ENCODE measurements at regions not wholly inside any gene's neighbourhood (a gene's known extent, or its start where the extent isn't known, plus 50 kb on each side); places are given as distances from the start of the nearest gene placed in this dataset.

- in situ Hi-C loops (cut with MboI; ENCODE audit: low pct_unique_long_range_greater_than_20kb, low sequenced_read_pairs, unreplicated experiment): no loop called here
- no peak for DNase-seq (ENCODE audit: low spot score)
- no peak for TF ChIP-seq CTCF (IDR thresholded peaks at IDR 0.05; ENCODE audit: extremely low read depth, insufficient read depth, missing control alignments)
Observed at GRCh38 chr12:39240587-39240986, 202.3 kb downstream of the KIF21A start.

GRCh38 chr12:39239490-39240486 lies 203.1 kb downstream of the KIF21A start:
- no peak for DNase-seq (ENCODE audit: low spot score)
- no peak for TF ChIP-seq CTCF (IDR thresholded peaks at IDR 0.05; ENCODE audit: extremely low read depth, insufficient read depth, missing control alignments)
- in situ Hi-C loops (cut with MboI; ENCODE audit: low pct_unique_long_range_greater_than_20kb, low sequenced_read_pairs, unreplicated experiment): no loop called here

- TF ChIP-seq CTCF (IDR thresholded peaks at IDR 0.05; ENCODE audit: extremely low read depth, insufficient read depth, missing control alignments): no peak
- in situ Hi-C loops (cut with MboI; ENCODE audit: low pct_unique_long_range_greater_than_20kb, low sequenced_read_pairs, unreplicated experiment): no loop called here
- DNase-seq (ENCODE audit: low spot score): no peak
Observed at GRCh38 chr12:39237004-39237403, 205.9 kb downstream of the KIF21A start.

GRCh38 chr12:39235990-39236767 lies 206.7 kb downstream of the KIF21A start:
- in situ Hi-C loops (cut with MboI; ENCODE audit: low pct_unique_long_range_greater_than_20kb, low sequenced_read_pairs, unreplicated experiment): no loop called here
- DNase-seq (ENCODE audit: low spot score): no peak
- no peak for TF ChIP-seq CTCF (IDR thresholded peaks at IDR 0.05; ENCODE audit: extremely low read depth, insufficient read depth, missing control alignments)

GRCh38 chr12:39230086-39230485 lies 212.8 kb downstream of the KIF21A start:
- no peak for TF ChIP-seq CTCF (IDR thresholded peaks at IDR 0.05; ENCODE audit: extremely low read depth, insufficient read depth, missing control alignments)
- in situ Hi-C loops (cut with MboI; ENCODE audit: low pct_unique_long_range_greater_than_20kb, low sequenced_read_pairs, unreplicated experiment): no loop called here
- no peak for DNase-seq (ENCODE audit: low spot score)

GRCh38 chr12:39227218-39227617 lies 215.7 kb downstream of the KIF21A start:
- no peak for TF ChIP-seq CTCF (IDR thresholded peaks at IDR 0.05; ENCODE audit: extremely low read depth, insufficient read depth, missing control alignments)
- in situ Hi-C loops (cut with MboI; ENCODE audit: low pct_unique_long_range_greater_than_20kb, low sequenced_read_pairs, unreplicated experiment): no loop called here
- no peak for DNase-seq (ENCODE audit: low spot score)

Data from GM13977 (cell line).